ENCODE measurements at regions not wholly inside any gene's neighbourhood (a gene's known extent, or its start where the extent isn't known, plus 50 kb on each side); places are given as distances from the start of the nearest gene placed in this dataset.

GRCh38 chrX:144790148-144790547, 457.2 kb upstream of the SPANXN1 start:
- TF ChIP-seq MAX (IDR thresholded peaks at IDR 0.05) (no peak), RCOR2 (CRISPR knock-in tag; IDR thresholded peaks at IDR 0.05) (no peak), CTCF (CRISPR knock-in tag; IDR thresholded peaks at IDR 0.05) (no peak), POLR2AphosphoS5 (IDR thresholded peaks at IDR 0.05; ENCODE audit: low read depth, low read length) (no peak), JUN (CRISPR knock-in tag; IDR thresholded peaks at IDR 0.05) (no peak), ZBTB38 (CRISPR knock-in tag; IDR thresholded peaks at IDR 0.05) (no peak), SIN3B (IDR thresholded peaks at IDR 0.05; ENCODE audit: low read length) (no peak)
- TF ChIP-seq, protein P1, sequence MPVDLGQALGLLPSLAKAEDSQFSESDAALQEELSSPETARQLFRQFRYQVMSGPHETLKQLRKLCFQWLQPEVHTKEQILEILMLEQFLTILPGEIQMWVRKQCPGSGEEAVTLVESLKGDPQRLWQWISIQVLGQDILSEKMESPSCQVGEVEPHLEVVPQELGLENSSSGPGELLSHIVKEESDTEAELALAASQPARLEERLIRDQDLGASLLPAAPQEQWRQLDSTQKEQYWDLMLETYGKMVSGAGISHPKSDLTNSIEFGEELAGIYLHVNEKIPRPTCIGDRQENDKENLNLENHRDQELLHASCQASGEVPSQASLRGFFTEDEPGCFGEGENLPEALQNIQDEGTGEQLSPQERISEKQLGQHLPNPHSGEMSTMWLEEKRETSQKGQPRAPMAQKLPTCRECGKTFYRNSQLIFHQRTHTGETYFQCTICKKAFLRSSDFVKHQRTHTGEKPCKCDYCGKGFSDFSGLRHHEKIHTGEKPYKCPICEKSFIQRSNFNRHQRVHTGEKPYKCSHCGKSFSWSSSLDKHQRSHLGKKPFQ (CRISPR knock-in tag; IDR thresholded peaks at IDR 0.05; ENCODE audit: insufficient replicate concordance): no peak

Data from HepG2 (cell line).